GM19239 (cell line): ENCODE measurements at regions not wholly inside any gene's neighbourhood (a gene's known extent, or its start where the extent isn't known, plus 50 kb on each side); places are given as distances from the start of the nearest gene placed in this dataset.

ENCODE experiments used
- DNase-seq: peaks from one replicate; pipeline ENCODE4 v3.0.0; 2011; ENCODE audit warnings: low spot score; ENCODE audit not compliant: insufficient read length
- FAIRE-seq: peaks from 2 replicates; lab custom pipeline; 2011; peaks lifted over from hg19 to GRCh38; lab: Jason Lieb, UNC

DNA sequence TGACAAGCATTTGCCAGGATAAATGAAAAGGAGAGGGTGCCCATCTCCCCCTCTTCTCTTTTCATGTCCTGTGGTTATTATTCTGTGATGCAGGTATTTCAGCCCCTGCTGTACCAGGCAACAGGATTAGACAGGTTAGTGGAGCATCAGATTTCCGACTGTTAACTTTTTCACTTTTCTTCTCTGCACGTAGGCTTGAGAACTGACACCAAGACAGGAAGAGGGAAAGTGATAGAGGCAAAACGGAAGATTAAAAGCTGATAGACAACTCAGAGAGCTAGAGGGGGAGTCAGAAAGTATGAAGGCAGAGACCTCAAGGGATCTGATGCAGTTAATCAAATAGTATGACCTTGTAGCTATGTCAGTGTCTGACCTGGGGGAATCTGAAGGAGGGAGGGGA lies 132.8 kb downstream of the SOX9 start:
- no peak for FAIRE-seq

DNA sequence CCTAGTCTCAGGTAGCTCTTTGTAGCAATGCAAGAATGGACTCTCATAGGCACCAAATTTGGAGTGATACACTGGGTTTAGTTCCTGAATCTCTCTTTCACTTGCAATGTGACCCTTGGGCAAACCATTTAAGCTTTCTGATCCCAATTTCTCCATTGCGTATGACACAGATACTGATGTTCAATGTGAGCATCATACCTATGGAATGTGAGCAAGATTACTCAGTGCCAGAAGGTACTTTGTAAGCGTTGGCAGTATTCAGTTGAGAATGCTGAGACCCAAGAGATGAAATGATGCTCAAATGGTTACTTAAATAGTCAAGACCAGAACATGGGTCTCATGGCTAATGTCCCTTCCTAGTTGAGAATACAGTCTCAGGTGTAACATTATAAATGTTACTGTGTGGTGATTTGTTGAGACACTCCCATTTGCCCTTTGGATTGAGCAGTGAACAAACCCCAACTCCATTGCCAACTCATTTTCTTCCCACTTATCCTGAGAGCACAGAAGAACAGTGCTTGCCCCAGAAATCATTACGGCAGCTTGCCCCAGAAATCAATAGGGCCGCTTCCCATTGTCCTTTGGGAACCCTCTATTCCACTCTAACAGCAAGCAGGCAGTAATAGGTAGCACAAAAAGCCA lies 134.1 kb downstream of the SOX9 start:
- DNase-seq, result no peak
- no peak for FAIRE-seq

More for the DNA sequence above, 132.8 kb downstream of the SOX9 start:
- DNase-seq, result no peak

DNA sequence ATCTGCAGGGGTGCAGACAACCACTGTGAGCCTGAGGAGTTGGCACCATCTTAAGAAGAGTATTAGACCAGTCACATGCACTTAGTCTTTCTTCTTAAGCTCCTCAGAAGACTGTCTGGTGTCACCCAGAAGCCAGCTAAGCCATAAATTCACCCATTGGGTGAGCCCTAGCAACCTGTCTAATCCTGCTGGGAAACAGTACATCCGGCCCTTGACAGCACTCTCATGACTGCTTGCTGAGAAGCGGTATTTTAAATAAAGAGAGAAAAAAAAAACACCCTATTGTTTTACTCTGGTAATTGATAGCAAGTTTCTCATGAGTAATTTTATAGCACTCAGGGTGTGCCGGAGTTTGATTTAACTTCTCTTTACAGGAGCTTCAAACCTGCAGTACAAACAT lies 134.7 kb downstream of the SOX9 start:
- DNase-seq (no peak), FAIRE-seq (no peak)

DNA sequence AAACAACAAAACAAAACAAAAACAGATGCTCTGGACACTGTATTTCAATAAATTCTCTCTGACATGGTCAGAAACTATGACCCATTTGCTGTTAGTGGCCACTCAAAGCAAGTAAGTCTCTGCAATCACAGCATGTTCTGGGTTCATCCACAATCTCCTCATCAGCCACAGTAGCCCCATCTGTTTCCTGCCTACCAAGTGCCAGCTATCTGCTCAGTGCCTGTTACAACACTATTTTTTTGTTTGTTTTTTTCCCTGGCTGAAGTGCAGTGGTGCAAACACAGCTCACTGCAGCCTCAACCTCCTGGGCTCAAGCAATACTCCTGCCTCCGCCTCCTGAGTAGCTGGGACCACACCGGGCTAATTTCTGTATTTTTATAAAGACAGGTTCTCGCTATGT lies 137.9 kb downstream of the SOX9 start:
- no peak for DNase-seq
- FAIRE-seq, result no peak

DNA sequence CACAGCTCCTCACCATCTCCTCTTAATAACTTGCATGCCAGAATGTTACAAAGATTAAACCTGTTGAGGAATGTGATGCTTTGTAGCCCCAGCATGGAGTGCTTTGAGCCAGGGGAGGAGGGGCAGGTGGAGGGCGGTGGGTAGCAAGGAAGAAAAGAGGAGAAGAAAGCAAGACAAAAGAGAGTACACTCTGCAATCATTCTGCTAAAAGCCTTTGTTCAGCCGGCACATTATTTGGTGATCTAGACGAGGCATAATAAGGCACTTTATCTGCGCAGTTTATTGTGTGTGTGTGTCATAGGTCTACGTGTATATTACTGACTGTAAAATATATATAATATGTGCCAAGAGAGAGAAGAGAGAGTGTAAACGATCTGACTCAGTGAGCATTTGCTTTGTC lies 139.1 kb downstream of the SOX9 start:
- FAIRE-seq (no peak), DNase-seq (no peak)

DNA sequence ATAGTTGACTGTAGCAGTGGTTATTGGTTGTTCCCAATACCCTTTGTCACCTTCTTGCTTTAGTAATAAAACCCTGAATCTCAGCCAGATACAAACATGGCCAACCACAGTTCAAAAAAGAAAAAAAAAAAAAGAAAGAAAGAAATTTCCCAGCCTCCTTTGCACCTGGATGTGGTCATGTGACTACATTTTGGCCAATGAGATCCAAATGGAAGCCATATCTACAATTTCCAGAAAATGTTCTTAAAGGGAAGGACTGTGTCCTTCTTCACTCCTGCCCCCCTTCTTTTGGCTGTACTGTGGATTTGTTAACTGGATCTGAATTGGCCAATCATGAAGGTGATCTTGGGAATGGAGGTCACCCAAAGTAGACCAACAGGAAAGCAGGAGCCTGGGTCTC lies 141.9 kb downstream of the SOX9 start:
- FAIRE-seq (no peak), DNase-seq (no peak)

DNA sequence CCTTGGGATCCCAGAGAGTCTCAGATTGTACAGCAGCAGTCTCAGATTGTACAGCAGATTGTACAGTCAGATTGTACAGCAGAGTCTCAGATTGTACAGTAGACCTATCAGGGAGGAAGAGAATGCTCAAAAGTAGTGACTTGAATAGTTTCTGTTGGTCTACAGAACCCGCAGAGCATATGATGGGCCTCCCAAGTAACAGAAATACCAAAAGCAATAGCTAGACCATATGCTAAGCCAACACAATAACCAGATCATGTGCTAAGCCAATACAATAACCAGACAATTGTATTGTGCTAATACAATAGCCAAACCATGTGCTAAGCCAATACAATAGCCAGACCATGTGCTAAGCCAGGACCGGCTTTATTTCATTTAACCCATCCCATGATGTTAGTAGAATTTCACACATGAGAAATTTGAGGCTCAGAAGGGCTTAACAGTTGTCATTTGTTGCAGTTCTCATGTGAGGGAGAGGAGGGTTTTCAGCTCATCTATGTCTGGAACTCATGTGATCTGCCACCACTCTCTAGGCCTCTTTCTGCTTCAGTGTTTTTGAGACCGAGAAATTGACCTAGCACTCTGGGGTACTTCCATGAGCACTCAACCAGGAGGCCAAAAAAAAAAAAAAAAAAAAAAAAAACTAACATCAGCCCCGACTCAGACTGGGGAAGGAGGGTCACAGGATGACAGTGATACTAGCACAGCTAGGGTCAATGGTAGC lies 144.0 kb downstream of the SOX9 start:
- FAIRE-seq, result no peak
- DNase-seq, result no peak

DNA sequence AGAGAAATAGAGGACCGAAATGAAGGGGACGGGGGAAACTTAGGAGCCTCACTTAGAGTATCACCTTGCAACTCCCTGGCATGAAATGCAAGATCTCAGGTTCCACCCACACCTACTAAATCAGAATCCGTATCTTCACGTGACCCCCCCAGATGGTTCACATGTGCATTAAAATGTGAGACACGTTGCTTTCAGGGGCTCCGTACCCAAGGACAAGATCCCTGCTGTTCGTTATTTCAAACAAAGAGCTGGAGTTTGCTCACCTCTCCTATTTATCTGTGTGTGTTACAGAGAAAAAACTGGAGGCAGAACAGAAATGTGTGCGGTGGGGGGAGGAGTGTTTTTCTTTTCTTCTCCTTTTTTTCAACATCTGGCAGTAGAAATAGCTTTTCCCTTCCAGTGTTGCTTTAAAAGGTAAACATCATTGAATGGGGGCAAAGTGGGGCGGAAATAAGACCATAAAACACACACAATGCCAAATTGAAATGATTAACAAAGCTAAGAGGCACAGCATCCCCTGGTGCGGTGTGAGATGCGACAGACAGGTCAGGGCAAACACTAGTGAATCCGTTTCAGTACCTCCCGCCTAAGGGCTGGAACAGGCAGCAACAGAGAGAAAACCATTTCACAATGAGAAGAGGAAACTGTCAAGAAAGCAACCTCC lies 145.4 kb downstream of the SOX9 start:
- DNase-seq, result no peak
- FAIRE-seq, result no peak

DNA sequence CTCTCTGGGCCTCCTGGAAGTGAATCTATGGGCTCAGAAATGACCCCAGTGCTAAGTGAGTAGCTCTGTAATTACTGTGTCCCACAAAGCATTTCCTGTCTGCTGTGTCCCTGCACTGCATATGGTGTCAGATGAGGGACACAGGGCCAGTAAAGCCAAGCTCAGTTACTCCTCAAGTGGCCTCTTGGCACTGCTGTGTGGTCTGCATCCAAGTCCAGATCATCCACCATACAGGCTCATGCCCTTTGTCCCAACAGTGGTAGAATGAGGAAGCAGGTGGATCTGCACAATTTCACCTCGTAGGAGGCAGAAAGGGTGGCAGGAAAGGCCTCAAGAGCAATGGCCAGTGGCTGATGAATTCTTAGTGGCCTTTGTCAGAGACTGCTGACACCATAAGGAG lies 146.8 kb downstream of the SOX9 start:
- DNase-seq (no peak), FAIRE-seq (no peak)

DNA sequence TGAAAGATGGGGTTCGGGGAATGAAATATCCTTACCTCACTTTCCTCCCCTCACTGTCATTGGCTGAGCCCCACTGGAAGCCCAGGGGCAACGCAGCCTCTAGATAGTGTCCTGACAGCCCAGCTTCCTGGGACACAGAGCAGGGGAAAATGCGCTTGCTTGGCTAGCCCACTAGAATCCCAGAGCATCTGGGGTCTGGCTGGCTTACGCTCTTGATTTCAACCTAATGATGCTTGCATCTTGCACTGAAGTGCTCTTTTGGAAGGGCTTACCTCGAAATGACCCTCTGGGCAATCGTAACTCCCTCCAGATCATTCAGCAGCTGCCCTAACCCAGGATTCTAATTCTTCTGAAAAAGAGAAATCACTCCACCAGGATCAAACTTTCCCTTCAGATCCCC lies 147.6 kb downstream of the SOX9 start:
- FAIRE-seq, result no peak
- no peak for DNase-seq

DNA sequence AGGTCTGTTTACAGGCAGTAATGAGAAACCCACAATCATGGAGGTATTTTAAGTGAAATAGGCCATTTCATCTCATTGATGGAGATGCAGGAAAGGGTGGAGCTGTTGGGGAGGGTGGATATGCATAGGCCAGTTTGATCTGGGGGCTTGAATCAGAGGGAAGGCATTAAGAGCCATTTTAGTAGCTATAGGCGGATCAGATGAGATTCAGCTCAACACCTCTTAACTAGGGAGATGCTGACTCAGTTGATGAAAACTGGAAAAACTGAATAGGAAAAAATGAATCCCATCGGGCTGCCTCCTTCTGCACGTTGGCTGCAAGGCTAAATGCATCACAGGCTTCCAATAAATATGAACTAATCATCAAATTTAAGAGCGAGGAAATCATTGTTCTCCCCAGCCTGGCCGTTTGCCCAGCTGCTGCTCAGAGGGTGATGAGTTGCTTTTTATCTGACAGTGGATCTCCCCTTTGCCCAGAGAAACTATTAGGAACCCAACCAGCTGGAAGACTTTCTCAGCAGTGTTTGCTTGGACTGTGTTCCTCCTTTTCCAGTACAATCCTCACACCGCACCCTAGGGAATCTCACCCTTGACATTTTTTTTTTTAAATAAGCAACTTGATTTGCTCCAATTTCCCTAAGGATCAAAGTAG lies 149.6 kb downstream of the SOX9 start:
- no peak for DNase-seq
- FAIRE-seq, result no peak

DNA sequence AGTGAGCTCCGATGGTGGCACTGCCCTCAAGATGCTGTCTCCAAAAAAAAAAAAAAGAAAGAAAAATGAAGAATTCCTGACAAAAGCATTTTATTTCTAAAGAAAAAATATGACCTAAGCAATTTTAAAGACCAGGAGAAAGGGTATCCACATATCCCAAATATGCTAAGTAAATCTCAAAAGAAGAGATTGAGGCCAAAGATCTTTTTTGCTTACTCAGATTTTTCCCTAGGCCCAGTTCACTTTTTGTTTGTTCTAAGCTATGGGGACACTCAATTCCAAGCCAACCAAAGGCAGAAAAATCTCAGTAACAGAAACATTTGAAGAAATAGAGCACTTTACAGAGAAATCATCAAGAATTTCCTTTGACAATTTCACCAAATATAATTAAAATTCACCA lies 150.8 kb downstream of the SOX9 start:
- FAIRE-seq, result no peak

DNA sequence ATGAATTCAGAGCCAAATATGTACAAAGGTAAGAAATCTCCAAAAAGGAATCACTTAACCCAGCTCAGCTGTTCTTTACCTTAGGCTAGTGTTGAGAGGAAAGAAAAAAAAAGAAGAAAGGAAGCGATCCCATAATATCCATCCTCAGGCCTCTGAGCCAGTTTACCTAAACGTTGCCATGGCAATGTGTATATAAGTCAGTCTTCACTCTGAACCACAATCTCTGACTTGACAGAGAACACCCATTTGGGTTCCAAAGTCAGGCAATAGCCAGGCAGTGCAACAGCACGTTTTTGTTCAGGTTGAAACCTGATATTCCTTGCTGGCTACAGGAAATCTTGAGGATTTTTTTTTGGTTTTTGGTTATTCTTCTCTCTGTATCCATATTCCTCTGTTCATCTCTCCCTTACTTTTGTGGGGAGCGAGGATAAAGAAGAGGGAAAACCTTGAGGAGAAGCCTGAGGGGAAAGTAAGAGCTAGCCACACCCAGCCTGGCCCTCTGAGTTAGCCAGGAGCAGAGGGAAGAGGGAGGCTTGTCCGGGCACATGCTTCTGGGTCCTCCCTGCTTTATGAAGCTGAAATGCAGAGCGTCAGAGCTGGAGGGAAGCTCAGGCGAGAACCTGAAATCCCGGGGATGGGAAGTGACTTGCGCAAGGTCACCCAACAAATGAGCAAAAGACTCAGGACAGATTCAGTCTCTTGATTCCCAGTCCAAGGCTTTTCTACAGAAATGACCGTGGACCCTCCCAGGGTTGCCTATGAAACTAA lies 152.7 kb downstream of the SOX9 start:
- FAIRE-seq (no peak), DNase-seq (no peak)

More for the DNA sequence above, 150.8 kb downstream of the SOX9 start:
- DNase-seq, result no peak

DNA sequence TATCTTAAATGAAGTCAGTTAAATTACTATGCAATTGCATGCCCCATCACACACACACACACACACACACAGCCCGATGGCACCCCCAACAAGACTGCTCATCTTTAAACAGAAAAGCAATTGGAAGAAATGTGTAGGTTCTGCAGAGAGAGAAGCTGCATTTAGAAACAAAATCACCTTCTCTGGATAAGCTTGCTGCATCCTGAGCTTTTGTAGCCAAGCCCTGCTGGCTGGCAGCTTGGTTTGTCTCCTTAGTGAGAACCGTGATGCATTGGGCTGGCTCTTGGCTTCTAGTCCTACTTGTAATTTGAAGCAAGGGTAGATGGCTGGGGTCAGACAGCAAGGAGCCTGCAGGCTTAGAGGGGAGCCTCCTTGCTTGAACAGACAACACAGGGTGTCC lies 153.8 kb downstream of the SOX9 start:
- DNase-seq (no peak), FAIRE-seq (no peak)

DNA sequence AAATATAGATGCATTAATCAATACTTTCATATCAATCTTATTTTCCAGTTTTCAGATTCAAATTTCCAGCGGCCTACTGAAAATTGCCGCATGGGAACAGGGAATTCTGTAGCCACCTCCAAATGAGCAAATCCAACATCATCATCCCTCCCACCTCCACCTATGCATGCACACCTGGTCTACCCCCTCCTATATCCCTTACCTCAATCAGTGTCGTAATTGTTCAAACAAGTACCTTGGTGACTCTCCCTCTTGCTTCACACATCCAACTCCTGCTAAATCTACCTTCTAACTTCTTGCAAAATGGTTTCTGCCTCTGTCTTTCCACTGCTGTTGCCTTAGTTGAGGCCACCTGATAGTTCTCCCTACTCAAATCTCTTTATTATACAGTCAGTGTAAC lies 160.1 kb downstream of the SOX9 start:
- DNase-seq, result no peak
- FAIRE-seq, result no peak

DNA sequence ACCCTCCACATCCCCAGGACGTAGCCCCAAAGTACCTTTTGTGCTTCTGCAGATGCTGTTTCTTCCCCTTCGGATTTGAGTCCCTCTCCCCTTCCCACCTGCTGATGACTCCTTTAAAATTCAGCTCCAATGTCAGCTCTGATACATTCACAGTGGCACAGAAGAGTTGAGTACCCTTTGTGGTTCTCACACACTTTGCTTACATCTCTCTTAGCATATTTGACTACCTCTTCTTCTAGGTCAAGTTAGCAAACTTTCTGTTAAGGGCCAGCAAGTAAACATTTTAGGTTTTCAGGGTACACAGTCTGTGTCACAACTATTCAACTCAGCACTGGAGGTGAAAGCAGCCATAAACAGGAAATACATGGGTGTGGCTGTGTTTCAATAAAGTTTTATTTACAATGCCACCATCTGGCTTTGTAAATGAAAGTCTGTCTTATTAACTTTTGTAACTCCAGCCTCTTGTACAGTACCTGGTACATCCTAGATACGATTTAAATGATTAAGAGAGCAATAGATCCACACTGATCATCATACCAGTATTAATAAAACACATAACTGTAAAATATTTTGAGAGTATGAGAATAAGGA lies 161.7 kb downstream of the SOX9 start:
- DNase-seq (no peak), FAIRE-seq (no peak)

DNA sequence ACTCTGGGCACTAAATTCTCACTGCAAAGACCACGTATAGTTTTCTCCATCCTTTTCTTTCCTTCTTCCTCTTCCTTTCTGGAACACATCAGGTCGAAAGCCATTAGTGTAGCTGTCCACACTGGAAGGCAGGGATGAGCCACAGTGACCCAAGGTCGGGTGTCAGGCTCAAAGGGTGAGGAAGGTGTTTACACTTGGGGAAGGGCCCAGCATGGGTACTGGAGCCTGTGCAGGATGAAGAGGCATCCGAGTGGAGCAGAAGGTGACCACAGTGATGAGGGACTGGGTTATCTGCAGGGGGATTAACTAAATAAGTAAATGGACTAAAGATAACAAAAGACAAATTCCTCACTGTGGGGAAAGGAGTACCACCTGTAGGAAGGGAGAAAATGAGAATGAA lies 164.0 kb downstream of the SOX9 start:
- DNase-seq (no peak), FAIRE-seq (no peak)

DNA sequence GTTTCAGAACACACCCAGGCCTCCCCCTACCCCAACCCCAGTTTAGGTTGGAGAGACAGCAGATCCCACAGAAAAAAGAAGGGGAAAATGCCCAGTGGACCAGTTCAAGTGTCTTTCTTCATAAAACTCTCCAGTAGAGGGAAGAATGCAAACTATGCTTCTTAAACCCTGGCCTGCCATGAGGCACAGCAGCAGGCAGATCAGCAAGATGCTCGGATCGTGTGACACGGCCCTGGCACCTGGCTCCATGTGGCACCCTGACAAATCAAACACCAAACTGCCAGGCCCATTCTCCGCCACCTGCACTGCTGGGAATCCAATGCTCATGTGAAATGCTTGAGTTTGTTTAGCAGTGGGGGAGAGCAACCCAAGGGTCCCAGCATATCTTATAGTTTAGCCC lies 166.8 kb downstream of the SOX9 start:
- DNase-seq (no peak), FAIRE-seq (no peak)

DNA sequence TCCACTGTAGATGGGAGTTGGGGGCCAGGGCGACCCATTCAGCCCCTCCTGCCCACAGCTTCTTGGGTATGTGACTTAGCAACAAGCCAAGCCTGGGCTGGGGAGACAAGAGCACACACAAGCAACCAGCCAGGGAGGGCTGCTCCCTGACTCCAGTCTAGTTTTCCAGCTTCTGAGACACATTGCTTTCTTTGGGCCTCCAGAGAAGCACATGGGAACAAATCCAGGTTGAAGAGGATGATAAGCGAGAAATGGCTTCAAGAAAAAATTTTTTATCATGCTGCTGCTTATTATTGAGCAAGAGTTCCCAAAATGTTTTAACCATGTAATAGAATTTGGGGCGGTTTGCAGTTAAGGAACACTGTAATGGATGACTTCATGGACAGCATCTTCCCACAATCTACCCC lies 173.7 kb downstream of the SOX9 start:
- FAIRE-seq (no peak), DNase-seq (no peak)

DNA sequence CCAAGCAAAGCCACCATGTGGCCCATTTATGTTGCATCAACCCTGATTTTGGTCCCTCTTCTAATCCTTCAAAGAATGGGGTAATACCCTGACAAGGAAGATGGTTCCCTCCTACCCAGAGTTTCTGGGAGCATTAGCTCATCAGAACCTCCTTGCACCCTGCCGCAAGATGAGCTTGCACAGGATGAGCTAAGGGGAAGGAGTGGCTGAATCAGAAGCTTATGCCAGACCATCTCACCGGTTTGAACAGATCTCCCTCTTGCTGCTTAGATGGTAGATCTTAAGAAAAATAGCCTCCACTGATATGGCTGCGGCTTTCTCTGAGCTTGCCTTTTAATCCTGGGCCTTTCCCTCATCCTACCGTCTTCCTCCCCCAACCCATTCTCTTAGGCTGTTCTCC lies 175.1 kb downstream of the SOX9 start:
- FAIRE-seq, result no peak
- no peak for DNase-seq
